Fibroblast of skin of left biceps (primary cell): ENCODE measurements at regions not wholly inside any gene's neighbourhood (a gene's known extent, or its start where the extent isn't known, plus 50 kb on each side); places are given as distances from the start of the nearest gene placed in this dataset.

Experiments
- DNase-seq, 2 experiments: peaks; one replicate each; pipeline ENCODE4 v3.0.0-alpha.2; 2013; ENCODE audit warnings: low read depth in 2 of 2

DNA sequence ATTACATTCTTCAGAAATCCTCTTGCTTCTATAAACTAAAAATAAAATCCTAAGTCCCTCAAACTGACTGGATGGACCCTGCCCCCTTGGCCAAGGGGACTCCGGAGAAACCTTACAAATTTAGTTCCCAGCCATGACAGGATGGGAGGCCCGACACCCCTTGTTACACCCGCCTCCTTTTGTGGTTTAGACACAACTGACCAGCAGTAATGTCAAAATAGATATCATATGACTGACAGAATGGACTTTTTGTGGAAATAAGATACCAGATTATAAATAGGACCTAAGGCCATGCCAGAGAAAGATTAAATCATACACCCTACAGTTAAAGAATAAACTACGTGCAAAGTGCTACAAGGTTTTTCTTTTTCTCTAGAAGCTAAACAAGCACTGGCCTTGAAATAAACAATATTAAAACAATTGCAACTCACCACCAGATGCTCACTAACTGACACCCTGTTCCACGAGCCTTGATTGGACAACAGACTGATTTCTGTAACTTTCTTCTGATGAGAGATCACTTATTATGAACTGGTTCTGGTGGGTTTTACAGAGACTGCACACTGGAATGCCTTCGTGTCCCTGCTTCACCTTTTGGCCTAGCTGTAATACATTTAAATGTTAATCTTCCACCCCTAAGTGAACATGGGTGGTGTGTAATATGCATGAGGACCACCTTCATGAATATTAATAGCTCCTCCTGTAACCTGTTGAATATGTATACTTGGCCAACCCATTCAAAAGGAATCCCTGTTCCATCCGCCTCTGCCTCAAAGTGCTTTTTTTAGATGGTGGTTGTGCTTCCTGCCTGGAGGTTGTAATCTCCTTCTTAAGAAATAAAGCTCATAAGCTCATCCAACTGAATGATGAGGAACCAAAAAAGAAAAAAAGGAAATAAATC lies 99.6 kb downstream of the ODF2L start:
- no peak for DNase-seq

DNA sequence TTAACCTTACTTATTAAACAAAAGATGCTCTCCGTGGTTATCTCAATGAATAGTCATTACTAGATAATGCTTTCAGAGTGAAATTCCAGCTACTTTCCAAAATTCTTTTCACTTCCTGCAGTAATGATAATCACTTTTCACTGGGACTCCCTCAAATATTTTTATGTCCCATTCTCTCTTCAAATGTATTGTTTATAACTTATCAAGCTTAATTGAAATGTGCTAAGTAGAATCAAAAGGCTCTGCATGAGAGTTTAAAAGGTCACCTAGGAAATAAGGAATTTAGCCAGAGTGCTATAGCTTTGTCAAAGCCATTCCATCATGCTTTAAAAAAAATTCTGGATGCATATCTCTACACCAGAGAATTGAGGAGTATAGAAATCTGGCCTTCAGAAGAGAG lies 106.4 kb downstream of the ODF2L start:
- DNase-seq: no peak

DNA sequence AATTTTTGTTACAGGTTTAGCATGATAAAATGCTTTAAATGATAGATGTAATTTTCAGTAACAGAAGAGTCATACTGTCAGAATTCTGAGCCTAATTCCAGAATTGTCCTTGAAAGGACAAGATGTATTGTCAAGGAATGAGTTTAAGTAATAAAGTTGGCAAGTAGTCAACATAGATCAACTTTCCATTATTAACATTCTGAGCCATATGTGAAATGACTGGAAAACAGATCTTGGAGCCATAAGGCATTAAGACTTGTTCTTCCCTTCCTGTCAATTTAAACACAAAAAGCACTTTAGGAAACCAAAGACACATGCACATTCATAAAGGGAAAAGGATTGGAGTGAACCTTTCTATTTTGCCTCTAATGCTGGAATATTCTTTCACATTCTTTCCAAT lies 107.0 kb downstream of the ODF2L start:
- no peak for DNase-seq

DNA sequence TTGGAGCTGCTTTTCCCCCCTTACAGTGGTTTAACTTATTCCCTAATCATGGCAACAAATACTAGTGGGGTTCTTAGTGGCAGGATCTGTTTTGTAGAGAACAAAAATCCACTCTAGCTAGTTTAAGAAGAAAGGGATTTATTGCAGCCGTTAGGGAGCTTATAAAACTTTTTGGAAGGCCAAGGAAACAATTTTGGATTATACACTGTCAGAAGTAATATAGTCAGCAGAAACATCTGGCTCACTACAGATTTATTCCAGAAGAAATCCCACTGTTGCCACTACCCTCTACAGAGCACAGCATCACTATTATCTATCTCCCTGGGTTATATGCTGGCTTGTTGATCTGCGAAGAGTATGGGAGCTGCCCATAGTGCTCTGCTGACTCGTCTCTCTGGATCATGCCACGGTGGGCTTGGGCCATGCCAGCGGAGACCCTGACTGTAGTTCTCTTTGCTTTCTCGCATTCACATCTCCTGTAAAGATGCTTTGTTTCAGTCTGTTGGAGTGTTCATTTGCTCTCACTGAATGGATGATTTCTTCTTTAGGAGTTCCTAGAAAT lies 107.5 kb downstream of the ODF2L start:
- DNase-seq: no peak

DNA sequence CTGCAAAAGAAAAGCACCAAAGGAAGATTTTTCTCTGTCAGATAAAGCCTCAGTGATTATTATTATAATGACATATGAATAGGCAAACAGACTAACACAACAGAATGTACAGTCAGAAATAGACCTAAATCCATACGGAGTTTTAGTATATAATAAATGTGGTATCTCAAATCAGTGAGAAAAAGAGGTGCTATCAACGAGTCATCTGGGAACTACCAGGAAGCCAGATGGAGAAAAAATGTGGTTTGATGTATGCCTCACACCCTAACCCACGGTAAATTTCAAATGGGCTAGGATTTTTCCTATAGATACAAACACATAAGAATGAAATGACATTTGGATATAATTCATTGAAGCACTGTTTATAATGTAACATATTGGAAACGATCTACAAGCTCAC lies 110.3 kb downstream of the ODF2L start:
- DNase-seq: no peak

DNA sequence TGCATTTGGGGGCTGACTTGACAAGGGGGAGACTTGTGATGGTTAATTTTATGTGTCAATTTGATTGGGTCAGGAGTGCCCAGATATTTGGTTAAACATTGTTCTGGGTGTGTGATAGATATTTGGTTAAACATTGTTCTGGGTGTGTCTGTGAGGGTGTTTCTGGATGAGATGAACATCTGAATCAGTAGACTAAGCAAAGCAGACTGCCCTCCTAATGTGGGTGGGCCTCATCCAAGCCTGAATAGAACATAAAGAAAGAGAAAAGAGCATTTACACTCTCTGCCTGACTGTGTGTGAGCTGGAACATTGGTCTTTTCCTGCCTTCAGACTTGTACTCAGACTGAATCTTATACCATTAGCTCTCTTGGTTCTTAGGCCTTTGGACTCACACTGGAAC lies 113.5 kb downstream of the ODF2L start:
- no peak for DNase-seq

DNA sequence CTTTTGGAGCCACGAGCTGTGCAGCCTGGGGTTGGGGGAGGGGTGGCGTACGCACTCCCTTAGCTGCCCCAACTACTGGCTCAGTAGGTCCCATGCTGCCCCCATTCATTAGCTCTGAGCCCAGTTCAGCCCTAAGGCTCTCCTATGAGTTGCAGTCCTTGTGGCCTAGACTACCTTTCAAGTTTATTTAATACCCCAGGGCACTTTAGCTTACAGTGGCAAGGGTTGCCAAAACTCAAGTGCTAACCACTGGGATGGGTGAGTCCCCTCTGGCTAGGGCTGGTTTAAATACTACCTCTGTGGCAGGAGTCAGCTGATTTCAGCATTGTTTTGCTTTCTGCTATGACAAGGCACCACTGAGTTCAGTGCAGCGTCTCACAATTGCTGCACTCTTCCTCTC lies 118.2 kb downstream of the ODF2L start:
- no peak for DNase-seq

DNA sequence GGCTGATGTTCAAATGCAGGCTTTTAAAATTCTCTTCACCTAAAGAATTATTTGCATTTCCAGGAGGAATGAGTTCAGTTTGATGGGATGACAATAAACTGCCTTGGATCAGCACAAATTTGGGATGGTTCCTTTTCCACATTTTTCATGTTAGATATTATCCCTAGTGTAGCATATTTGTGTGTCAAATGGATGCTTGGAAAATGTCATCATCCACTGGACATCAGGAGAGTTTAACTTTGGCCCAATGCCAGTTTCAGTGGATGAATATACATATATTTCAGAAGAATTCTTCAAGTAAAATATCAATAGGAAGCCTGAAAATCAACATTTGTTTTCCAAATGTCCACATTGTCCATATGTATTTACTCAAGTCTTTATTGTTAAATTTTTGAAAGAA lies 116.5 kb upstream of the COL24A1 start:
- no peak for DNase-seq

DNA sequence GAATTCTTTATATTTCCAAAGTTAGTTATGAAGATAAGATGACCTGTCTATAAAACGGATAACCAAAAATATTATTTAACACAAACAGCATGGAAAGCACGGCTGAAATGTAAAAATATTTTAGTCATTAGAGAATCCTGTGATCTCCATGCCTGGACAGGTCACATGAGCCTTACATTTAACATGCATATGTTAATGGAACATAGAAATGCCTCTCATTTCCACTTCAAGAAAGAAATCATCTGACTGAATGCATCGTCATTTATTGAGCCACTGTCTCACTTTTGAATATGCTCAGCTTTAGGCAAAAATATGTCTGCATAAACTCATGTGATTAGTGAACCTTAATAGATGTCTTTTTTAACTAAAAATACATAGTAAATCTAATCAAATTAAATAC lies 115.5 kb upstream of the COL24A1 start:
- DNase-seq: no peak

DNA sequence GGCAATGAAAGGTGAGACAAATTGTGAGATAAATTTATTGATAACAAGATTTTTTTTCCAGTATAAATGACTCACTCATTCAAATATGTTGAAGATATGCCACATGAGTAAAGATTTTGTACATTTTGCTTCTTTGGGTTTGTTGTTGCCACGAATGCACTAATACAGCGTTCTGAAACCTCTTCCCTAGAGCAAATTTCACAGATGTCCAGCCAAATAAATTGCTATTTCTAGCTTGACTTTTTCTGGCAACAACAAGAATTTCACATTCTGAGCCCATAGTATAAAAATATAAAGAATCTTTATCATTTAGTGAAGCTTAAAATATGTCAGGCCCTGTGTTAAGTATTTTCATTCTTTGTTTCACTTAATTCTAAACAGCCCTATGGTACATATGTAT lies 114.5 kb upstream of the COL24A1 start:
- no peak for DNase-seq

DNA sequence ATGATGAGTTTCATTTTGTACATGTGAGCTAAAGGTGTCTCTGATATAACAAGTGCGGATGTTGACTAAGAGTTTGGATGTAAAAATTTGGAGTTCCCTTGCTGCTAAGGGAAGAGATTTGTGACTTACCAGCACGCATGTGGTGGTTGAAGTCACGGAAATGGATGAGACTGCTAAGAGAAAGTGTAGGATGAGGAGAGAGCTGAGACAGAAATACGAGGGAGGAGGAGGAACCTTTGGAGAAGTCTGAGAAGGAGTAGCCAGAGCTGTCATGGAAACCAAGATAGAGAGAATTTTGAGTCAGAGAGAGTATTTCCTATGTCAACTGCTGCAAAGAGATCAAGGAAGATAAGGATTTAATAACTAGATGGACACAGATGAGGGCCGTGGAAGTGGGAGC lies 106.5 kb upstream of the COL24A1 start:
- DNase-seq: no peak

DNA sequence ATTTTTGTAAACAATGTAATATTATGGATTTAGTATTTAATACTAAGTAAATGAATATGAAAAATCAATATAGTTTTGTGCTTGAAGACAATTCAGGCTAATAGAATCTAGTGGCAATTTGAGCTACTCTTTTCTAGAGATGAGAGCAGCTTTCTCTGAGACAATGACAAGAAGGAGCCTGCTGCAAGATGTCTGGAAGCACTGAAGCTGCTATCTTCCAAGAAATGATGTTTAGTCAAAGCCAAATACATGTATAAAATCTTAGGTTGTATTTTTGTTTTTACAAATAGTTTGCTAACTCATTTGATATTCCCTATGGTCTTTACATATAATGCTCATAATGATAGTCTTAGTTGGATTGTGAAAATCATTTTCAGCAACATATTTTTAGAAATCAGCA lies 103.9 kb upstream of the COL24A1 start:
- DNase-seq: no peak

DNA sequence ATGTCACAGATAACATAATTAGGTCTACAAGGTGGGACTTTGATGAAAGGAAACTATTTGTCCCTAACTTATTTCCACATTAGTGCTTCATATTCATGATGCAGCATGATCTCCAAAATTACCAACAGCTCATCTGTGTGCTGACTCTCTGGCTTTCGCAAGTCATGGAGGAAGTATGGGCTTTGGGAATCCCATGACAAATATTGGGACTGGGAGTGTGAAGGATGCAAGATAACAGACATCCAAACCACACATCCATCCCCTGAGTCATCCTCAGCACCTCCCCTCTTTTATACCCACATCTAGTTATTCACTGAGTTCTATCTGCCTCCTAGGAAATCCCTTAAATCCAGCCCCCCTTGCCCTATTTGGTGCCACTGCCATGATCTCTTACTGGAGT lies 102.8 kb upstream of the COL24A1 start:
- no peak for DNase-seq

DNA sequence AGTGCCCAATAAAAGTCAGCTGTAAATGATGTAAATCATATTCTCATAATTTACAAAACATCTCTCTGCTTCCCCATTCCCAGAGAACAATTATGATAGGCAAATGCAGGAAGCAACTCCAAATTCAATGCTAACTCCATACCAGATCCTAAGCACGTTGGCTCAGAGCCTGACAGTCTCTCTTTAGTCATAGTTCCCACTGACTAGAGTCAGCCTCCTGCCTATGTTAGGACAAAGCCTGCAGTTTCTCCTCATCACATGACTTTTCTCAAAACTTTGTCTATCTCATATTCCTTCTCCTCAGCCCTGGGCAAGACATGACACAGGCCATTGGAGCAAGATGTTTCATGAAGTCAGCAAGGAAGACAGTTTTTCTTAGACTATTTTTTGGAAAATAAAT lies 101.5 kb upstream of the COL24A1 start:
- no peak for DNase-seq

DNA sequence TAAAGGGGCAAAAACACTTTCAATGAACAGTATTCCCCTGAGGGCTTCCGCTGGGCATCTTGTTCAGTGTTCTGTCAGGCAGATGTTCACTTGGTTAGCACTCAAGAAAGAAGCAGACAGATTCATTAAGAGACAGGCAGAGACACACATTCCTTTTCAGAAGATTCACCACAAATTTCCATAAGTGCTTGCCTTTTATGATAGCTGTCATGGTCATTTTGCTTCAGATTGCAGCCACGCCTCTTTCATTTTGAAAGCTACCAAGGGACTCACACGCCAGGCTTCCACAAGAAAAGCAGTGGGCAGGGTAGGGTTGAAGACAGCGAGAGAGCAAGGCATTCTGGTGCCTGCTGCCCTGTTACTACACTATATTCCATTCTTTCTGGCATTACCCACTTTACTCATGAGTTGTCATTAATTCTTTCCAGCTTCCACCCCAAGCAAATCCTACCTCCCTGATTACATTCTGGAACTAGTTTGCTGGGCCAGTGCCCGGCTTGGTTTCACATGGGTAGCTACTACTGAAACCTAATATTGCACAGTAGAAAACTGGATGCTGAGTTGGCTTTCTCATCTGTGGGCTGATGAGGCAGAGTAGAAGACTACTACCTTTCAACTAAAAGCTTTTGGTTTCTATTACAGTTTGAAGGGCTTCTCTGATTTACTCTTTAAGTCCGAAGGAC lies 91.2 kb upstream of the COL24A1 start:
- peak in 1 of 2 experiments; percentile 30 for DNase-seq

DNA sequence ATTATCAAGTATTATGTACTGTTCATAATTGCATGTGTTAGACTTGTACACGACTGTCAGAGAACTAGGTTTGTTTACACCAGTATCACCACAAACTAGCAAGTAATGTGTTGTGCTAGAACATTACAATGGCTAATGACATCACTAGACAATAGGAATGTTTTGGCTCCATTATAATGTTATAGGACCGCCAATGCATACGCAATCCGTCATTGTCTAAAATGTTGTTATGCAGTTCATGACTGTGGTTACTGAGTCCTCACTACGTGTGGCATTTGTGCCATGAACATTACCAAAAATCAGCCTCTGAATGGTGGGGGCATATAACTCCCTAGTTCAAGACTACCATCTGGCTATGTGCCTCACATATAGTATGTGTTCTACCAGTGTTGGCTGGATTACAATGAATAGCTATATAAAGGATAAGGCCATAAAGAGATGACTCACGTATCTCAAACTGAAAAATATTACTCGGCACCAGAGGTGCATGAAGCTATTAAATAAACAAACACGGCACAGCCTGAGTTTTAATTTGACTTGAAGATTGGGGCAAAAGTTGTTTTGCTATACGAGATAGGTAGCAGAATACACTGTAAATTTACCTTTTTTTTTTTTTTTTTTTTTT lies 89.1 kb upstream of the COL24A1 start:
- no peak for DNase-seq

DNA sequence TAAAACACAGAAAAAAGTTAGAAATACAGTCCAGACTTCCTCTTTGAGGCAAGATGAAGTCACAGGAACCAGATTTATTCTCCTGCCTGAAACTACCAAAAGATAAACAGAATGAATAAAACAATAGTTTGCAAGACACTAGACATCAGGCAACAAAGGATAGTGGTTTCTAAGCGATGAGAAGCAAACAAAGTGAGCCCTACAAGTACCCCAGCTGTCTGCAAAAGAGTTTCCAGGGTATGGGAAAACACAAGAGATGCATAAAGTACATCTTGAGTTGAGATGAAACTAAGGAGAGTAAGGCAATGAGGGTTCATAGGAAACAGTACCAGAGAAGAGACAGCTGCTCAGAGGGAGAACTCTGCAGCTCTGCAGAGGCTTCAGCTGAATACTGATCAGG lies 83.3 kb upstream of the COL24A1 start:
- DNase-seq: no peak

DNA sequence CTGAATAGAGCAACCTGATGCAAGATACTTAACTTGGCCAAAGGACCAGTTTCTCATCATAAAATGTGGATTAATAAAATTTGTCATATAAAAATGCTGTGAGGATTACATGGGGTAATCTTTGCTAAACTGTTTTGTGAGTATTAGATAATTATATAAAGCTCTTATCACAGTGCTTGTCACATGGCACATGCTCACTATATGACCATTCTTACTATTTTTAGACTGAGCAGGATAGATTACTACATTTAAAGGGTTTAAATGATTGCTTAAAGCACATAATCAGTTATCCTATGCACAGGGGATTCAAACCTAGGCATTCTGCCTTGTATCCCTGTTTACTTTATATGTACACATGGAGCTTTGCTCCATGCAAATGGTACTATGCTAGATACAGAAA lies 82.9 kb upstream of the COL24A1 start:
- DNase-seq: no peak

DNA sequence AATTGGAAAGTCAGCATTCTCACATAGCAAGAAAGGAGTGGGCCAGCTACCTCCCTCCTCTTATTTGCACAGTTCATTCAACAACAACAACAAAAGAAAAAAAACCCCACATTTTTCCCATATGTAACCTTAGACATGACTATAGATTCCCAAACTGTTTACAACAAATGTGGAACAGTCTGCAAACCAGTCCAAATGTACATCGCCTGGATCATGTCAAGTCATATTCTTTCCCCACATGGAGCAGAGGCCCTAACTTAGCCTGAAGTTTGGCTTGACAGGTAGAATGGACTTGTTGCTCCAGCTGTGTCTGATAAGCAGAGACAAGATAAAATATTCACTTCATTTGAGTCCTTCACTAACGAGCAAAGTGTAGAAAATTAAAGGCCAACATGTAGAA lies 81.7 kb upstream of the COL24A1 start:
- DNase-seq: no peak

DNA sequence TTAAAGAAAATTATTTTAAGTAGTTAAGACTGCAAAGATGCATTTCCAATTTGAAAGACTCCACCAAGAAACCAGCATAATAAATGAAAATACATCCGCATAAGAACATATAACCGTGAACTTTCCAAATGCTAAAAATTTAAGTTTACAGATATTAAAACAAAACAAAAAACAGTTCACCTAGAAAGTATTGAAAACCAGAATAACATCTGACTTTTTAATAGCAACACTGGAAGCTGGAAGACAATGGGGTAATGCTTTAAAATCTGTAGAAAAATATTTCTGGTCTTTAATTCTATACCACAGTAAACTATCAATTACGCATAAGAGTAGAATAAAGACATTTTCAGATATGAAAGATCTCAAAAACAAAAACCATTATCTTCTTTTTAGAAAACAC lies 79.3 kb upstream of the COL24A1 start:
- DNase-seq: no peak

DNA sequence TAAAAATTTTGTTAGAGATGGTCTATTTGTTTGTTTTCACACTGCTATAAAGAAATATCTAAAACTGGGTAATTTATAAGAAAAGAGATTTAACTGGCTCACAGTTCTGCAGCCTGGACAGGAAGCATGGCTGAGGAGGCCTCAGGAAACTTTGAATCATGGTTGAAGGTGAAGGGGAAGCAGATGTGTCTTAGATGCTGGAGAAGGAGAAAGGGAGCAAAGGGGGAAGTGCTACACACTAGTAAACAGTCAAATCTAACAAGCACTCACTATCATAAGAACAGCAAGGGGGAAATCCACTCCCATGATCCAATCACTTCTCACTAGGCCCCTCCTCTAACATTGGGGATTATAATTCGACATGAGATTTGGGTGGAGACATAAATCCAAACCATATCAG lies 76.8 kb upstream of the COL24A1 start:
- no peak for DNase-seq

DNA sequence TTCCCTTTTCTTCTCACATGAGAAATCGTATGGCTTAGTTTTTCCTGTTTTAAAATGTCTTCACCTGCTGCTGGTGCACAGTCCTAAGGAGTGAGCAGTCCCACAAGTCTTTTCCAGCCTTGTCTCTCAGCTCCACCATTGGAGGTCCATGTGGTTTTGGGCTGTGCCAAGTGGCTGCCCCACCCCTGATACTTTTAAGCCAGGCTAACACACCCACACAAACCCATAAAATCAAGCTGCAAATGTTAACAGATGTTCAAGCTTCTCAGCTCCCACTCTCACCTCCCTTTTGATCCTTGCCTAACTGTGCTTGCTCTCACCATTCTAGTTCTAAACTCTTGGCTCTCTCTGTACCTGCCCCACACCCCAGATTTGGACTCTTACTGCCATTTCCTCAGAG lies 74.5 kb upstream of the COL24A1 start:
- no peak for DNase-seq
